ENCODE measurements at regions not wholly inside any gene's neighbourhood (a gene's known extent, or its start where the extent isn't known, plus 50 kb on each side); places are given as distances from the start of the nearest gene placed in this dataset.

- TF ChIP-seq CTCF (IDR thresholded peaks at IDR 0.05; ENCODE audit: poor library complexity) (no peak), EZH2 (IDR thresholded peaks at IDR 0.05; ENCODE audit: borderline replicate concordance) (no peak)
Measured at GRCh38 chr2:42961961-42962360, 169.6 kb upstream of the HAAO start.
